K562 (cell line): ENCODE measurements at regions not wholly inside any gene's neighbourhood (a gene's known extent, or its start where the extent isn't known, plus 50 kb on each side); places are given as distances from the start of the nearest gene placed in this dataset.

Source experiments
- ATAC-seq: fragments of 200-7000 bp; cut with Tn5 transposase; 3 replicates; pipeline ENCODE4 v1.9.1; 2020; ENCODE audit warnings: moderate library complexity
- BruUV-seq: library from RNA; stranded (reverse); fragments of 400-500 nt; replicated peaks from 2 replicates; lab custom pipeline; 2021; lab: Mats Ljungman, UMichigan
- CTCF ChIA-PET: fragments of 300-600 bp; formaldehyde crosslinking; extraction: SDS; loops from one replicate; lab custom pipeline; 2021; ENCODE audit warnings: low intra/inter-chr PET ratio; lab: Yijun Ruan, JAX
- POLR2A ChIA-PET: fragments of 300-600, 350-650 bp; sonication (Branson Sonifier 250); formaldehyde crosslinking; extraction: SDS; loops from one replicate; lab custom pipeline; 2021; ENCODE audit warnings: antibody characterized with exemption, inconsistent platforms; lab: Yijun Ruan, JAX
- DNase-seq, 4 experiments: peaks; one replicate each; pipeline versions ENCODE4 v3.0.0 to v3.0.0-alpha.2; 2011 to 2018; ENCODE audit warnings: low spot score in 3 of 4, mixed read lengths in 3 of 4; ENCODE audit errors: extremely low read depth in 1 of 4
- FAIRE-seq: peaks from 2 replicates; lab custom pipeline; 2011; peaks lifted over from hg19 to GRCh38; lab: Jason Lieb, UNC
- H2AFZ ChIP-seq: 2 replicates; pipeline ENCODE4 v1.6.0; 2011; ENCODE audit warnings: low read depth, low read length, control low read depth, inconsistent platforms
- H3K27ac ChIP-seq: fragments of 200-600 bp; 3 replicates; pipeline ENCODE4 v1.8.0; 2011; ENCODE audit warnings: low read depth, mild to moderate bottlenecking, control low read depth, inconsistent platforms, low read length, moderate library complexity, mixed read lengths; ENCODE audit errors: extremely low read depth
- H3K27me3 ChIP-seq, 2 experiments: fragments of 300-600 bp in 1 of 2; 2 replicates in 1 of 2; 3 replicates in 1 of 2; pipeline versions ENCODE4 v1.6.0 to v1.8.0; 2011; ENCODE audit warnings: inconsistent platforms in 2 of 2, low read length in 2 of 2, mild to moderate bottlenecking in 1 of 2, mixed read lengths in 1 of 2, moderate library complexity in 1 of 2; ENCODE audit not compliant: control insufficient read depth in 2 of 2, insufficient read depth in 2 of 2
- H3K36me3 ChIP-seq: fragments of 300-600 bp; 3 replicates; pipeline ENCODE4 v1.8.0; 2011; ENCODE audit warnings: mild to moderate bottlenecking, low read length, inconsistent platforms; ENCODE audit not compliant: control insufficient read depth, insufficient read depth
- H3K4me1 ChIP-seq, 2 experiments: fragments of 200-600 bp in 1 of 2; replicated peaks in 1 of 2; 2 replicates in 1 of 2; 3 replicates in 1 of 2; pipeline versions ENCODE4 v1.5.1 to v1.8.0; 2011; ENCODE audit warnings: inconsistent platforms in 2 of 2, low read length in 2 of 2, mild to moderate bottlenecking in 1 of 2, mixed read lengths in 1 of 2, moderate library complexity in 1 of 2; ENCODE audit not compliant: control insufficient read depth in 2 of 2, insufficient read depth in 2 of 2
- H3K4me2 ChIP-seq: 2 replicates; pipeline ENCODE4 v1.6.1; 2011; ENCODE audit warnings: low read length, control low read depth, inconsistent platforms, mixed read lengths; ENCODE audit not compliant: insufficient read depth
- H3K4me3 ChIP-seq: fragments of 200-600 bp; sonication (generic), shearing (Covaris generic); 2 replicates; pipeline ENCODE4 v1.5.1; 2016; ENCODE audit warnings: control low read depth, inconsistent platforms
- H3K79me2 ChIP-seq: fragments of 200-600 bp; 3 replicates; pipeline ENCODE4 v1.8.0; 2011; ENCODE audit warnings: low read length, inconsistent platforms; ENCODE audit not compliant: control insufficient read depth, insufficient read depth
- H3K9ac ChIP-seq, 2 experiments: 2 replicates each; pipeline versions ENCODE4 v1.6.0 to v1.6.1; 2011; ENCODE audit warnings: low read depth in 2 of 2, low read length in 2 of 2, control low read depth in 1 of 2, inconsistent platforms in 1 of 2, mild to moderate bottlenecking in 1 of 2, mixed read lengths in 1 of 2; ENCODE audit not compliant: insufficient read depth in 1 of 2
- H3K9me1 ChIP-seq: one replicate; pipeline ENCODE4 v1.6.0; 2011; ENCODE audit warnings: inconsistent platforms, mild to moderate bottlenecking, low read length, moderate library complexity; ENCODE audit not compliant: control insufficient read depth, insufficient read depth
- H3K9me3 ChIP-seq: replicated peaks from 2 replicates; pipeline ENCODE4 v1.5.1; 2011; ENCODE audit warnings: low read depth, low read length, inconsistent platforms; ENCODE audit not compliant: control insufficient read depth, insufficient read depth
- H4K20me1 ChIP-seq: replicated peaks from 2 replicates; pipeline ENCODE4 v1.6.1; 2011; ENCODE audit warnings: low read length, inconsistent platforms, mixed read lengths; ENCODE audit not compliant: control insufficient read depth, insufficient read depth
- EP300 ChIP-seq: IDR thresholded peaks from 2 replicates; pipeline ENCODE4 v1.6.1; 2012; ENCODE audit warnings: low read length, improper control_type of control experiment
- FOXA3 ChIP-seq, 2 experiments: fragments of 450-650 bp in 1 of 2; sonication (generic) in 1 of 2; formaldehyde crosslinking; IDR thresholded peaks in 1 of 2; conservative IDR thresholded peaks in 1 of 2; 2 replicates each; pipeline versions ENCODE4 v1.4.0 to v1.8.0; 2020 to 2022; ENCODE audit warnings: mild to moderate bottlenecking in 2 of 2, missing genetic modification reagents in 1 of 2
- HNRNPK ChIP-seq: fragments of 200-400 bp; formaldehyde crosslinking; IDR thresholded peaks from one replicate; pipeline ENCODE4 v1.6.1; 2018; ENCODE audit warnings: mild to moderate bottlenecking, low read depth, low read length; ENCODE audit not compliant: poor library complexity, severe bottlenecking
- POU5F1 ChIP-seq: fragments of 150-350 bp; IDR thresholded peaks from 2 replicates; pipeline ENCODE4 v1.6.1; 2014; ENCODE audit warnings: borderline replicate concordance, low read length, low read depth, mild to moderate bottlenecking; ENCODE audit not compliant: partially characterized antibody
- SMAD1 ChIP-seq: fragments of 150-350 bp; IDR thresholded peaks from 2 replicates; pipeline ENCODE4 v1.6.1; 2014; ENCODE audit warnings: low read length, low read depth; ENCODE audit not compliant: partially characterized antibody
- STAT5A ChIP-seq: IDR thresholded peaks from 2 replicates; pipeline ENCODE4 v1.6.1; 2012; ENCODE audit warnings: low read length, inconsistent platforms, borderline replicate concordance
- WHSC1 ChIP-seq: IDR thresholded peaks from one replicate; pipeline ENCODE4 v1.6.1; 2012; ENCODE audit warnings: low read length, control low read depth, inconsistent platforms
- ZNF124 ChIP-seq: sonication (generic); formaldehyde crosslinking; IDR thresholded peaks from 2 replicates; pipeline ENCODE4 v1.8.1; 2022; ENCODE audit warnings: missing genetic modification reagents
- ZNF512 ChIP-seq: IDR thresholded peaks from 2 replicates; pipeline ENCODE4 v1.6.1; 2016; ENCODE audit warnings: missing genetic modification characterization, missing compliant biosample characterization
- WGBS: fragments of 100-300 bp; shearing (Covaris generic); methylation state at CpG from one replicate; pipeline ENCODE4 v1.1.6; 2016; ENCODE audit warnings: low coverage, mixed read lengths; ENCODE audit not compliant: insufficient coverage; ENCODE audit errors: missing lambda C conversion rate; 5-methylcytosine and 5-hydroxymethylcytosine counted together
- in situ Hi-C: fragments of 300-500 bp; cut with MboI; formaldehyde crosslinking; loops from 4 replicates; pipeline ENCODE4 v1.15.0; 2018; ENCODE audit warnings: inconsistent platforms, mixed read lengths
- intact Hi-C: fragments of 100-400 bp; cut with micrococcal nuclease; formaldehyde crosslinking; loops from 2 replicates; pipeline ENCODE4 v1.14.2; 2022

GRCh38 chr1:208557046-208557722, 313.0 kb upstream of the PLXNA2 start (continued):
- TF ChIP-seq HNRNPK (no peak), FOXA3 (CRISPR knock-in tag; conservative IDR thresholded peaks at IDR 0.05 in 1 of 2, IDR thresholded peaks at IDR 0.05 in 1 of 2) (no peak), ZNF124 (CRISPR knock-in tag) (no peak), POU5F1 (no peak), STAT5A (no peak), SMAD1 (no peak), ZNF512 (no peak), WHSC1 (no peak)

DNA sequence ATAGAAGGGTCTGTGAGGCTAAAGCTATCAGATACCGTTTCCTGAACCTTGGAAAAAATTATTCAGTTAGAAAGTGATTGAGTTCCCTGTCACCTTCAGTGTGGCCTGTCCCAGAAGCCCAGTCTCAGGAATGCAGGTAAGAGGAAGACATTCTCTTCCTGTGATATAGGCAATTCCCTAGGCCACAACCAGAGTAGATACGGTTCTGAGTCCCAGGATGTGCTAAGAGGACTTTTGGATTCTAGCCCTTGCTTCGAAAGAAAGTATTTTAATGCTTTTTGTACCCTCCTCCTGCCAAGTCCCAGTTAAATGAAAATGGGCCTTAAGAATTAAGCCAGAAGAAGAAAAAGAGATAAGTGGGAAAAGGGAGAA, 313.5 kb upstream of the PLXNA2 start:
- H2AFZ ChIP-seq = no peak overlapping the region
- H3K4me3 ChIP-seq = no peak overlapping the region
- H3K27me3 ChIP-seq = no peaks in the 10 kb centered on the region
- TF ChIP-seq EP300 (no peak), ZNF512 (peak; percentile 58; the same call in 1 of the 2 replicates)
- no peak overlapping the region for H3K27ac ChIP-seq
- H3K9me3 ChIP-seq = no peaks in the 10 kb centered on the region
- 0% methylated on average over 3 of the region's 3 CpGs for WGBS
- H3K9me1 ChIP-seq = no peaks in the 10 kb centered on the region
- no TSS peak for BruUV-seq
- DNase-seq = no peak
- ChIA-PET POLR2A (interaction anchor here (1.3 kb wide), 1 partner anchor 10 kb away, joined by 3 read pairs; no protein-coding TSS in a partner anchor), CTCF (no interaction called here)
- no peak for ATAC-seq
- no peaks in the 10 kb centered on the region for H3K4me1 ChIP-seq
- intact Hi-C loops (no loop called here), in situ Hi-C loops (no loop called here)
- H3K9ac ChIP-seq = no peak overlapping the region
- FAIRE-seq = no peak
- no peaks in the 10 kb centered on the region for H3K36me3 ChIP-seq
- H3K4me2 ChIP-seq = no peak overlapping the region
- H3K79me2 ChIP-seq = no peaks in the 10 kb centered on the region
- no peaks in the 10 kb centered on the region for H4K20me1 ChIP-seq
